ENCODE measurements at regions not wholly inside any gene's neighbourhood (a gene's known extent, or its start where the extent isn't known, plus 50 kb on each side); places are given as distances from the start of the nearest gene placed in this dataset.
"Not testable (repeated sequence)": the region's sequence is repeated elsewhere in the genome, so short reads cannot be mapped to it uniquely, and the experiment has no call there.

- TF ChIP-seq, protein P1, sequence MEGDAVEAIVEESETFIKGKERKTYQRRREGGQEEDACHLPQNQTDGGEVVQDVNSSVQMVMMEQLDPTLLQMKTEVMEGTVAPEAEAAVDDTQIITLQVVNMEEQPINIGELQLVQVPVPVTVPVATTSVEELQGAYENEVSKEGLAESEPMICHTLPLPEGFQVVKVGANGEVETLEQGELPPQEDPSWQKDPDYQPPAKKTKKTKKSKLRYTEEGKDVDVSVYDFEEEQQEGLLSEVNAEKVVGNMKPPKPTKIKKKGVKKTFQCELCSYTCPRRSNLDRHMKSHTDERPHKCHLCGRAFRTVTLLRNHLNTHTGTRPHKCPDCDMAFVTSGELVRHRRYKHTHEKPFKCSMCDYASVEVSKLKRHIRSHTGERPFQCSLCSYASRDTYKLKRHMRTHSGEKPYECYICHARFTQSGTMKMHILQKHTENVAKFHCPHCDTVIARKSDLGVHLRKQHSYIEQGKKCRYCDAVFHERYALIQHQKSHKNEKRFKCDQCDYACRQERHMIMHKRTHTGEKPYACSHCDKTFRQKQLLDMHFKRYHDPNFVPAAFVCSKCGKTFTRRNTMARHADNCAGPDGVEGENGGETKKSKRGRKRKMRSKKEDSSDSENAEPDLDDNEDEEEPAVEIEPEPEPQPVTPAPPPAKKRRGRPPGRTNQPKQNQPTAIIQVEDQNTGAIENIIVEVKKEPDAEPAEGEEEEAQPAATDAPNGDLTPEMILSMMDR (conservative IDR thresholded peaks at IDR 0.05): not testable (repeated sequence)
- TF ChIP-seq EZH2 (IDR thresholded peaks at IDR 0.05; ENCODE audit: low read depth): not testable (repeated sequence)
Measured at GRCh38 chr13:61266896-61267295, 148.8 kb downstream of the PCDH20 start.
